ENCODE measurements at regions not wholly inside any gene's neighbourhood (a gene's known extent, or its start where the extent isn't known, plus 50 kb on each side); places are given as distances from the start of the nearest gene placed in this dataset.

DNA sequence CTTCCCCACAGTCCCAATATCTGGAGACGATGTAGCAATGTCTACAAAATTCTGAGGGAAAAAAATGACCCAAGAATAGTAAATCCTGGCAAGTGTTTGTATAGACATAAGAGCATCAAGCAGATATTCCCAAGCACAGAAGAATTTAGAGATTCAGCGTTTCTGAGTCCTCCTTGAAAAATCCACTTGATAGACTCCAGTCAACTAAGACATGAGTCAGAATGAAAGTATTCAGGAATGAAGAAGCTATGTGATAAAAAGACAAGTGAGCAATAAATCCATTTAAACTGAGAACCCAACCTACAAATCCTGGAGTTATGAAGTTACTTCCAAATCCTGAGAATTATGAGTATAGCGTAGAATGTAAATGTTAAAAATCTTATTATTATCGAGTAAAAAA is 86.1 kb upstream of the NPY start:
- no peaks in the 10 kb centered on the region for H3K4me1 ChIP-seq (ENCODE audit: control insufficient read depth, extremely low read depth, insufficient read depth, low read length)
- no peak for TF ChIP-seq JUN (IDR thresholded peaks at IDR 0.05; ENCODE audit: borderline replicate concordance, insufficient read depth, insufficient read length, low read depth)
- BruUV-seq (replicated peaks) = no TSS peak
- no peak overlapping the region for H3K4me3 ChIP-seq (replicated peaks in 1 of 3; ENCODE audit: insufficient read depth in 1 of 3, low read depth in 1 of 3, low read length in 3 of 3)
- H3K79me2 ChIP-seq (ENCODE audit: control insufficient read depth, insufficient read depth, low read length) = no peaks in the 10 kb centered on the region
- dilution Hi-C loops (cut with MboI; ENCODE audit: extremely low pct_ligation_motif_present, low sequenced_read_pairs) (no loop called here), intact Hi-C loops (cut with micrococcal nuclease) (no loop called here)
- no peaks in the 10 kb centered on the region for H3K36me3 ChIP-seq (ENCODE audit: control insufficient read depth in 2 of 2, extremely low read depth in 1 of 2, insufficient read depth in 2 of 2, low read length in 2 of 2)
- FAIRE-seq (no peak), DNase-seq (ENCODE audit: low read depth, low spot score) (no peak)
- H3K27ac ChIP-seq (ENCODE audit: insufficient read depth, low read depth, low read length) = no peak overlapping the region
- H3K9me3 ChIP-seq (replicated peaks; ENCODE audit: control insufficient read depth, insufficient read depth, low read length) = no peaks in the 10 kb centered on the region
- H3K27me3 ChIP-seq (ENCODE audit: control insufficient read depth in 2 of 2, insufficient read depth in 2 of 2, low read length in 2 of 2) = no peaks in the 10 kb centered on the region
- H3K9ac ChIP-seq (replicated peaks; ENCODE audit: extremely low read depth, insufficient read depth, low read length) = no peak overlapping the region
- no peak overlapping the region for H2AFZ ChIP-seq (ENCODE audit: low read depth, low read length)
- POLR2A ChIA-PET = no interaction called here
- H3K4me2 ChIP-seq (ENCODE audit: insufficient read depth, low read length) = no peak overlapping the region
- no peaks in the 10 kb centered on the region for H4K20me1 ChIP-seq (replicated peaks; ENCODE audit: control insufficient read depth, extremely low read depth, insufficient read depth, low read length)
- H3K9me1 ChIP-seq (replicated peaks; ENCODE audit: control insufficient read depth, extremely low read depth, insufficient read depth, low read length) = no peaks in the 10 kb centered on the region
- CTCF ChIA-PET = no interaction called here

DNA sequence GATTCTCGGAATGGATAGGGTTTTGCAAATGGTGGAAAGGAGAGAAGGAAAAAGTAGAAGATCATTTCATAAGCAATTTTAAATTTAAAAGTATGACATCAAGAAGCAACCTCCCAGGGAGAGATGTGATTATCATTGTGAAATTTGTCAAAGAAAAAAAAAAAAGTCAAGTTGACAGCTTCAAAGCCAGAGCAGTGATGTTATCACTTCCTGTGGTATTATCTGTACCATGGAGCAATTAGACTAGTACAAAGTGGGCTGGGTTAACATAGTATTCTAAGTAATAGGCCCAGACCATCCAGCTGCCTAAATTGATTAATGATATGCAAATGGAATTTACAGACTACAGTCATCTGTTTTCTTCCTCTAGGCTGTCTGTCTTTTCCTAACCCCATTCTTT is 84.0 kb upstream of the NPY start:
- CTCF ChIA-PET = no interaction called here
- H3K27me3 ChIP-seq (ENCODE audit: control insufficient read depth in 2 of 2, insufficient read depth in 2 of 2, low read length in 2 of 2) = no peaks in the 10 kb centered on the region
- no peak overlapping the region for H3K27ac ChIP-seq (ENCODE audit: insufficient read depth, low read depth, low read length)
- no peaks in the 10 kb centered on the region for H3K4me1 ChIP-seq (ENCODE audit: control insufficient read depth, extremely low read depth, insufficient read depth, low read length)
- no peaks in the 10 kb centered on the region for H3K9me1 ChIP-seq (replicated peaks; ENCODE audit: control insufficient read depth, extremely low read depth, insufficient read depth, low read length)
- no peak for FAIRE-seq
- no peaks in the 10 kb centered on the region for H3K9me3 ChIP-seq (replicated peaks; ENCODE audit: control insufficient read depth, insufficient read depth, low read length)
- no peak overlapping the region for H3K9ac ChIP-seq (replicated peaks; ENCODE audit: extremely low read depth, insufficient read depth, low read length)
- no peak overlapping the region for H2AFZ ChIP-seq (ENCODE audit: low read depth, low read length)
- intact Hi-C loops (cut with micrococcal nuclease) = no loop called here
- no peak overlapping the region for H3K4me2 ChIP-seq (ENCODE audit: insufficient read depth, low read length)
- DNase-seq (ENCODE audit: low read depth, low spot score) = no peak
- no peak overlapping the region for H3K4me3 ChIP-seq (replicated peaks in 1 of 3; ENCODE audit: insufficient read depth in 1 of 3, low read depth in 1 of 3, low read length in 3 of 3)
- POLR2A ChIA-PET = no interaction called here
- no TSS peak for BruUV-seq (replicated peaks)
- TF ChIP-seq MYC (IDR thresholded peaks at IDR 0.05; ENCODE audit: low read depth, low read length) = no peak
- TF ChIP-seq POLR2AphosphoS5 (IDR thresholded peaks at IDR 0.05; ENCODE audit: insufficient read depth, low read depth, low read length) = no peak
- TF ChIP-seq EZH2 (IDR thresholded peaks at IDR 0.05; ENCODE audit: borderline replicate concordance, low read depth, low read length, severe bottlenecking) = no peak
- no peak for TF ChIP-seq POLR2A (IDR thresholded peaks at IDR 0.05; ENCODE audit: low read depth, low read length)
- TF ChIP-seq, protein P1, sequence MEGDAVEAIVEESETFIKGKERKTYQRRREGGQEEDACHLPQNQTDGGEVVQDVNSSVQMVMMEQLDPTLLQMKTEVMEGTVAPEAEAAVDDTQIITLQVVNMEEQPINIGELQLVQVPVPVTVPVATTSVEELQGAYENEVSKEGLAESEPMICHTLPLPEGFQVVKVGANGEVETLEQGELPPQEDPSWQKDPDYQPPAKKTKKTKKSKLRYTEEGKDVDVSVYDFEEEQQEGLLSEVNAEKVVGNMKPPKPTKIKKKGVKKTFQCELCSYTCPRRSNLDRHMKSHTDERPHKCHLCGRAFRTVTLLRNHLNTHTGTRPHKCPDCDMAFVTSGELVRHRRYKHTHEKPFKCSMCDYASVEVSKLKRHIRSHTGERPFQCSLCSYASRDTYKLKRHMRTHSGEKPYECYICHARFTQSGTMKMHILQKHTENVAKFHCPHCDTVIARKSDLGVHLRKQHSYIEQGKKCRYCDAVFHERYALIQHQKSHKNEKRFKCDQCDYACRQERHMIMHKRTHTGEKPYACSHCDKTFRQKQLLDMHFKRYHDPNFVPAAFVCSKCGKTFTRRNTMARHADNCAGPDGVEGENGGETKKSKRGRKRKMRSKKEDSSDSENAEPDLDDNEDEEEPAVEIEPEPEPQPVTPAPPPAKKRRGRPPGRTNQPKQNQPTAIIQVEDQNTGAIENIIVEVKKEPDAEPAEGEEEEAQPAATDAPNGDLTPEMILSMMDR (IDR thresholded peaks at IDR 0.05; ENCODE audit: extremely low read depth in 1 of 2, insufficient read depth in 1 of 2, low read depth in 1 of 2, low read length in 2 of 2) = no peak
- TF ChIP-seq JUN (IDR thresholded peaks at IDR 0.05; ENCODE audit: borderline replicate concordance, insufficient read depth, insufficient read length, low read depth) = no peak
- TF ChIP-seq, protein P2, sequence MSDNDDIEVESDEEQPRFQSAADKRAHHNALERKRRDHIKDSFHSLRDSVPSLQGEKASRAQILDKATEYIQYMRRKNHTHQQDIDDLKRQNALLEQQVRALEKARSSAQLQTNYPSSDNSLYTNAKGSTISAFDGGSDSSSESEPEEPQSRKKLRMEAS (IDR thresholded peaks at IDR 0.05; ENCODE audit: insufficient read depth, insufficient read length) = no peak
- TF ChIP-seq FOS (IDR thresholded peaks at IDR 0.05; ENCODE audit: borderline replicate concordance, insufficient read depth, low read length) = no peak
- no peak for TF ChIP-seq GATA2 (IDR thresholded peaks at IDR 0.05; ENCODE audit: insufficient read depth, insufficient read length, low read depth, low read length)
- H4K20me1 ChIP-seq (replicated peaks; ENCODE audit: control insufficient read depth, extremely low read depth, insufficient read depth, low read length) = no peaks in the 10 kb centered on the region
- H3K79me2 ChIP-seq (ENCODE audit: control insufficient read depth, insufficient read depth, low read length) = no peaks in the 10 kb centered on the region
- dilution Hi-C loops (cut with MboI; ENCODE audit: extremely low pct_ligation_motif_present, low sequenced_read_pairs) = no loop called here
- H3K36me3 ChIP-seq (ENCODE audit: control insufficient read depth in 2 of 2, extremely low read depth in 1 of 2, insufficient read depth in 2 of 2, low read length in 2 of 2) = no peaks in the 10 kb centered on the region

All from endothelial cell of umbilical vein (primary cell).